GM18520 (cell line): ENCODE measurements at regions not wholly inside any gene's neighbourhood (a gene's known extent, or its start where the extent isn't known, plus 50 kb on each side); places are given as distances from the start of the nearest gene placed in this dataset.
"Not testable (repeated sequence)": the region's sequence is repeated elsewhere in the genome, so short reads cannot be mapped to it uniquely, and the experiment has no call there.

Experiments
- ATAC-seq: cut with Tn5 transposase; IDR thresholded peaks from one replicate; pipeline ENCODE4 v1.9.1; 2021; ENCODE audit not compliant: unreplicated experiment

- no peak for ATAC-seq
Measured at GRCh38 chr1:80624682-80625081, 1176.1 kb upstream of the ADGRL2 start.

- no peak for ATAC-seq
Measured at GRCh38 chr1:80607064-80607463, 1193.7 kb upstream of the ADGRL2 start.

GRCh38 chr1:80594013-80594412 lies 1206.7 kb upstream of the ADGRL2 start:
- ATAC-seq = no peak

GRCh38 chr1:80593197-80593596 lies 1207.5 kb upstream of the ADGRL2 start:
- ATAC-seq = no peak

GRCh38 chr1:80582980-80583379 lies 1217.8 kb upstream of the ADGRL2 start:
- ATAC-seq = no peak

- ATAC-seq = no peak
Measured at GRCh38 chr1:80579055-80579454, 1221.7 kb upstream of the ADGRL2 start.

GRCh38 chr1:80566867-80567266 lies 1233.9 kb upstream of the ADGRL2 start:
- no peak for ATAC-seq

GRCh38 chr1:80566123-80566522 lies 1234.6 kb upstream of the ADGRL2 start:
- ATAC-seq = no peak

- no peak for ATAC-seq
Measured at GRCh38 chr1:80565406-80565805, 1235.3 kb upstream of the ADGRL2 start.

- no peak for ATAC-seq
Measured at GRCh38 chr1:80542231-80542630, 1258.5 kb upstream of the ADGRL2 start.

GRCh38 chr1:80540596-80540995 lies 1260.1 kb upstream of the ADGRL2 start:
- no peak for ATAC-seq

GRCh38 chr1:80540149-80540548 lies 1260.6 kb upstream of the ADGRL2 start:
- ATAC-seq = no peak

GRCh38 chr1:80539298-80539697 lies 1261.4 kb upstream of the ADGRL2 start:
- ATAC-seq = not testable (repeated sequence)

- no peak for ATAC-seq
Measured at GRCh38 chr1:80536461-80536860, 1264.3 kb upstream of the ADGRL2 start.

- ATAC-seq = no peak
Measured at GRCh38 chr1:80535466-80535865, 1265.3 kb upstream of the ADGRL2 start.

GRCh38 chr1:80534606-80535360 lies 1266.0 kb upstream of the ADGRL2 start:
- ATAC-seq = no peak

GRCh38 chr1:80533775-80534334 lies 1266.9 kb upstream of the ADGRL2 start:
- ATAC-seq = no peak

GRCh38 chr1:80533093-80533492 lies 1267.6 kb upstream of the ADGRL2 start:
- ATAC-seq = no peak

GRCh38 chr1:80531182-80531581 lies 1269.6 kb upstream of the ADGRL2 start:
- no peak for ATAC-seq

GRCh38 chr1:80529546-80529945 lies 1271.2 kb upstream of the ADGRL2 start:
- no peak for ATAC-seq

- no peak for ATAC-seq
Measured at GRCh38 chr1:80523861-80524260, 1276.9 kb upstream of the ADGRL2 start.

GRCh38 chr1:80523071-80523470 lies 1277.7 kb upstream of the ADGRL2 start:
- not testable (repeated sequence) for ATAC-seq

- ATAC-seq = no peak
Measured at GRCh38 chr1:80520949-80521348, 1279.8 kb upstream of the ADGRL2 start.
